ENCODE measurements at regions not wholly inside any gene's neighbourhood (a gene's known extent, or its start where the extent isn't known, plus 50 kb on each side); places are given as distances from the start of the nearest gene placed in this dataset.

DNA sequence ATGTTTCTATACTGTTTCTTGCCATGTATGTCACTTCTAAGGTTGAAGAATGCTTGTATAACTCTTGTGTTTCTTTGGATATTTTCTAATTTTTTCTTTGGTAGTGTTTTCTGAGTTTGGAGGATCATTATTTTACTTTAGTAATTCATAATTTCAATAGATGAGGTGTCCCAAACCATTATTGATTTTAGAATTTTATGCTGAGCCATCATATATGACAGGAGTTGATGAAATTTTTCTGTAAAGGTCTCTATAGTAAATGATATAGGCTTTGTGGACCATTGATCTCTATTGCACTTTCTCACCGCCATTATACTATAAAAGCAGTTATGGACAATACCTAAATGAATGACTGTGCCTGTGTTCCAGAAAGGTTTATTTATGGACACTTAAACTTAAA lies 183.3 kb upstream of the PPP1R3A start:
- H3K27ac Mint-ChIP-seq (ENCODE audit: unreplicated experiment), result no peak overlapping the region
- H3K4me1 Mint-ChIP-seq (ENCODE audit: low read depth), result peaks cover 42% of the 10 kb centered on the region
- H3K4me3 Mint-ChIP-seq (ENCODE audit: unreplicated experiment), result no peak overlapping the region
- no peaks in the 10 kb centered on the region for H3K27me3 Mint-ChIP-seq (ENCODE audit: low read depth)
- peaks cover 10% of the 10 kb centered on the region for H3K36me3 Mint-ChIP-seq (ENCODE audit: low read depth)
- TF ChIP-seq, protein P1, sequence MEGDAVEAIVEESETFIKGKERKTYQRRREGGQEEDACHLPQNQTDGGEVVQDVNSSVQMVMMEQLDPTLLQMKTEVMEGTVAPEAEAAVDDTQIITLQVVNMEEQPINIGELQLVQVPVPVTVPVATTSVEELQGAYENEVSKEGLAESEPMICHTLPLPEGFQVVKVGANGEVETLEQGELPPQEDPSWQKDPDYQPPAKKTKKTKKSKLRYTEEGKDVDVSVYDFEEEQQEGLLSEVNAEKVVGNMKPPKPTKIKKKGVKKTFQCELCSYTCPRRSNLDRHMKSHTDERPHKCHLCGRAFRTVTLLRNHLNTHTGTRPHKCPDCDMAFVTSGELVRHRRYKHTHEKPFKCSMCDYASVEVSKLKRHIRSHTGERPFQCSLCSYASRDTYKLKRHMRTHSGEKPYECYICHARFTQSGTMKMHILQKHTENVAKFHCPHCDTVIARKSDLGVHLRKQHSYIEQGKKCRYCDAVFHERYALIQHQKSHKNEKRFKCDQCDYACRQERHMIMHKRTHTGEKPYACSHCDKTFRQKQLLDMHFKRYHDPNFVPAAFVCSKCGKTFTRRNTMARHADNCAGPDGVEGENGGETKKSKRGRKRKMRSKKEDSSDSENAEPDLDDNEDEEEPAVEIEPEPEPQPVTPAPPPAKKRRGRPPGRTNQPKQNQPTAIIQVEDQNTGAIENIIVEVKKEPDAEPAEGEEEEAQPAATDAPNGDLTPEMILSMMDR (IDR thresholded peaks at IDR 0.05), result no peak
- no peak for DNase-seq (ENCODE audit: low spot score)
- H3K9me3 Mint-ChIP-seq (ENCODE audit: low read depth), result peaks cover 10% of the 10 kb centered on the region

- H3K27me3 Mint-ChIP-seq (ENCODE audit: low read depth), result no peaks in the 10 kb centered on the region
- TF ChIP-seq, protein P1 (IDR thresholded peaks at IDR 0.05), result no peak
- no peak for DNase-seq (ENCODE audit: low spot score)
- H3K4me3 Mint-ChIP-seq (ENCODE audit: unreplicated experiment), result no peak overlapping the region
- peaks cover 10% of the 10 kb centered on the region for H3K36me3 Mint-ChIP-seq (ENCODE audit: low read depth)
- H3K27ac Mint-ChIP-seq (ENCODE audit: unreplicated experiment), result no peak overlapping the region
- peaks cover 10% of the 10 kb centered on the region for H3K9me3 Mint-ChIP-seq (ENCODE audit: low read depth)
- peaks cover 37% of the 10 kb centered on the region for H3K4me1 Mint-ChIP-seq (ENCODE audit: low read depth)
Measured at GRCh38 chr7:114100810-114101209, 182.0 kb upstream of the PPP1R3A start.

- TF ChIP-seq, protein P1 (IDR thresholded peaks at IDR 0.05), result no peak
- H3K36me3 Mint-ChIP-seq (ENCODE audit: low read depth), result peaks cover 10% of the 10 kb centered on the region
- no peak overlapping the region for H3K27ac Mint-ChIP-seq (ENCODE audit: unreplicated experiment)
- H3K4me1 Mint-ChIP-seq (ENCODE audit: low read depth), result peaks cover 26% of the 10 kb centered on the region
- H3K4me3 Mint-ChIP-seq (ENCODE audit: unreplicated experiment), result no peak overlapping the region
- no peak for DNase-seq (ENCODE audit: low spot score)
- no peaks in the 10 kb centered on the region for H3K27me3 Mint-ChIP-seq (ENCODE audit: low read depth)
- peaks cover 10% of the 10 kb centered on the region for H3K9me3 Mint-ChIP-seq (ENCODE audit: low read depth)
Measured at GRCh38 chr7:114099337-114099736, 180.5 kb upstream of the PPP1R3A start.

- peaks cover 11% of the 10 kb centered on the region for H3K4me1 Mint-ChIP-seq (ENCODE audit: low read depth)
- DNase-seq (ENCODE audit: low spot score), result no peak
- TF ChIP-seq, protein P1 (IDR thresholded peaks at IDR 0.05), result no peak
- H3K9me3 Mint-ChIP-seq (ENCODE audit: low read depth), result peaks cover 10% of the 10 kb centered on the region
- no peaks in the 10 kb centered on the region for H3K27me3 Mint-ChIP-seq (ENCODE audit: low read depth)
- no peak overlapping the region for H3K27ac Mint-ChIP-seq (ENCODE audit: unreplicated experiment)
- H3K36me3 Mint-ChIP-seq (ENCODE audit: low read depth), result peaks cover 10% of the 10 kb centered on the region
- H3K4me3 Mint-ChIP-seq (ENCODE audit: unreplicated experiment), result no peak overlapping the region
Measured at GRCh38 chr7:114095885-114096284, 177.1 kb upstream of the PPP1R3A start.

GRCh38 chr7:114088470-114088940 lies 169.7 kb upstream of the PPP1R3A start:
- TF ChIP-seq, protein P1 (IDR thresholded peaks at IDR 0.05), result no peak
- H3K36me3 Mint-ChIP-seq (ENCODE audit: low read depth), result no peaks in the 10 kb centered on the region
- H3K27ac Mint-ChIP-seq (ENCODE audit: unreplicated experiment), result no peak overlapping the region
- H3K27me3 Mint-ChIP-seq (ENCODE audit: low read depth), result no peaks in the 10 kb centered on the region
- no peaks in the 10 kb centered on the region for H3K9me3 Mint-ChIP-seq (ENCODE audit: low read depth)
- DNase-seq (ENCODE audit: low spot score), result no peak
- peaks cover 40% of the 10 kb centered on the region for H3K4me1 Mint-ChIP-seq (ENCODE audit: low read depth)
- peak overlapping the region; percentile 99 for H3K4me3 Mint-ChIP-seq (ENCODE audit: unreplicated experiment)

Data from chondrocyte (in vitro differentiated cells).